ENCODE measurements at regions not wholly inside any gene's neighbourhood (a gene's known extent, or its start where the extent isn't known, plus 50 kb on each side); places are given as distances from the start of the nearest gene placed in this dataset.

GRCh38 chr6:165872311-165872710 is 209.3 kb upstream of the PDE10A start:
- POLR2A ChIA-PET = no interaction called here
- Histone ChIP-seq H3K27ac (ENCODE audit: extremely low read depth, low read depth, low read length) (no peak overlapping the region), H3K36me3 (ENCODE audit: control insufficient read depth in 2 of 2, insufficient read depth in 1 of 2, low read length in 2 of 2) (no peaks in the 10 kb centered on the region), H3K4me1 (ENCODE audit: control insufficient read depth, insufficient read depth, low read length) (no peaks in the 10 kb centered on the region), H3K4me3 (ENCODE audit: low read depth, low read length) (no peak overlapping the region), H3K9me3 (ENCODE audit: control insufficient read depth, insufficient read depth, low read depth, low read length) (no peaks in the 10 kb centered on the region)
- TF ChIP-seq ZNF658 (tag by site-specific recombination; IDR thresholded peaks at IDR 0.05) = no peak
- TF ChIP-seq ZNF785 (tag by site-specific recombination; IDR thresholded peaks at IDR 0.05) = no peak
- no peak for TF ChIP-seq ZNF10 (tag by site-specific recombination; IDR thresholded peaks at IDR 0.05)
- TF ChIP-seq ZNF837 (tag by site-specific recombination; IDR thresholded peaks at IDR 0.05) = no peak
- TF ChIP-seq ZNF274 (IDR thresholded peaks at IDR 0.05; ENCODE audit: low read length) = no peak
- no peak for TF ChIP-seq ZNF274 (tag by site-specific recombination; IDR thresholded peaks at IDR 0.05; ENCODE audit: borderline replicate concordance)
- TF ChIP-seq ZNF513 (tag by site-specific recombination; IDR thresholded peaks at IDR 0.05) = no peak
- TF ChIP-seq KLF10 (tag by site-specific recombination; IDR thresholded peaks at IDR 0.05) = no peak
- no peak for TF ChIP-seq ZNF426 (tag by site-specific recombination; IDR thresholded peaks at IDR 0.05)
- no peak for TF ChIP-seq ZNF146 (tag by site-specific recombination; IDR thresholded peaks at IDR 0.05)
- TF ChIP-seq ZSCAN18 (tag by site-specific recombination; IDR thresholded peaks at IDR 0.05) = no peak
- CTCF ChIA-PET = interaction anchor here (0.6 to 1.3 kb wide), 3 partner anchors 13 to 432 kb away, joined by 3 to 4 read pairs (median 3); no protein-coding TSS in a partner anchor

GRCh38 chr6:165871571-165871970 is 208.5 kb upstream of the PDE10A start:
- Histone ChIP-seq H3K4me1 (ENCODE audit: control insufficient read depth, insufficient read depth, low read length) (no peaks in the 10 kb centered on the region), H3K36me3 (ENCODE audit: control insufficient read depth in 2 of 2, insufficient read depth in 1 of 2, low read length in 2 of 2) (no peaks in the 10 kb centered on the region), H3K9me3 (ENCODE audit: control insufficient read depth, insufficient read depth, low read depth, low read length) (no peaks in the 10 kb centered on the region), H3K27ac (ENCODE audit: extremely low read depth, low read depth, low read length) (no peak overlapping the region), H3K4me3 (ENCODE audit: low read depth, low read length) (no peak overlapping the region)
- TF ChIP-seq ZNF202 (tag by site-specific recombination; IDR thresholded peaks at IDR 0.05; ENCODE audit: borderline replicate concordance) (no peak), ZEB2 (tag by site-specific recombination; IDR thresholded peaks at IDR 0.05) (no peak), ZNF488 (tag by site-specific recombination; IDR thresholded peaks at IDR 0.05) (no peak), ZNF169 (tag by site-specific recombination; IDR thresholded peaks at IDR 0.05) (no peak), YY1 (tag by site-specific recombination; IDR thresholded peaks at IDR 0.05) (no peak), INSM2 (tag by site-specific recombination; IDR thresholded peaks at IDR 0.05) (no peak), PRDM10 (tag by site-specific recombination; IDR thresholded peaks at IDR 0.05) (no peak), ZNF843 (tag by site-specific recombination; IDR thresholded peaks at IDR 0.05) (no peak), HOXA7 (CRISPR knock-in tag; IDR thresholded peaks at IDR 0.05; ENCODE audit: borderline replicate concordance) (no peak)
- ChIA-PET POLR2A (no interaction called here), CTCF (interaction anchor here (0.9 to 1.3 kb wide), 3 partner anchors 13 to 431 kb away, joined by 3 to 5 read pairs (median 3); no protein-coding TSS in a partner anchor)

All from HEK293 (cell line).